A549 (cell line): ENCODE measurements at regions not wholly inside any gene's neighbourhood (a gene's known extent, or its start where the extent isn't known, plus 50 kb on each side); places are given as distances from the start of the nearest gene placed in this dataset.

Experiments
- BHLHE40 ChIP-seq: IDR thresholded peaks from 2 replicates; pipeline ENCODE4 v1.6.1; 2012; ENCODE audit warnings: low read depth, low read length, inconsistent platforms
- CHD4 ChIP-seq: fragments of 200-600 bp; sonication (generic); IDR thresholded peaks from 2 replicates; pipeline ENCODE4 v1.6.1; 2016; ENCODE audit warnings: antibody characterized with exemption, mild to moderate bottlenecking, borderline replicate concordance
- CTCF ChIP-seq: fragments of >200 bp; sonication (Bioruptor Twin); formaldehyde crosslinking; IDR thresholded peaks from 3 replicates; pipeline ENCODE4 v1.5.1; 2016
- EHMT2 ChIP-seq: fragments of 200-600 bp; sonication (generic); IDR thresholded peaks from 2 replicates; pipeline ENCODE4 v1.6.1; 2016; ENCODE audit warnings: antibody characterized with exemption, low read depth, mild to moderate bottlenecking, moderate library complexity
- ELK1 ChIP-seq: fragments of 150-350 bp; IDR thresholded peaks from 2 replicates; pipeline ENCODE4 v1.6.1; 2014; ENCODE audit warnings: low read depth, mild to moderate bottlenecking, low read length
- EP300 ChIP-seq, 2 experiments: fragments of >200 bp; sonication (Bioruptor Twin); formaldehyde crosslinking; IDR thresholded peaks; 2 replicates in 1 of 2; 3 replicates in 1 of 2; pipeline ENCODE4 v1.6.1; 2016 to 2017
- PHF8 ChIP-seq: fragments of 200-600 bp; sonication (generic); IDR thresholded peaks from 2 replicates; pipeline ENCODE4 v1.6.1; 2016; ENCODE audit warnings: low read depth, mild to moderate bottlenecking, antibody characterized with exemption, moderate library complexity, borderline replicate concordance
- POLR2A ChIP-seq: IDR thresholded peaks from 2 replicates; pipeline ENCODE4 v1.6.1; 2012; ENCODE audit warnings: mild to moderate bottlenecking, low read length
- RAD21 ChIP-seq, 2 experiments: fragments of >200 bp in 1 of 2; sonication (Bioruptor Twin) in 1 of 2; formaldehyde crosslinking in 1 of 2; IDR thresholded peaks in 1 of 2; conservative IDR thresholded peaks in 1 of 2; 2 replicates in 1 of 2; 3 replicates in 1 of 2; pipeline ENCODE4 v1.6.1; 2012 to 2018; ENCODE audit warnings: inconsistent platforms in 1 of 2
- RCOR1 ChIP-seq: fragments of 150-350 bp; IDR thresholded peaks from 2 replicates; pipeline ENCODE4 v1.6.1; 2014; ENCODE audit warnings: antibody characterized with exemption, low read length, low read depth
- REST ChIP-seq: fragments of 200-600 bp; sonication (generic); IDR thresholded peaks from 2 replicates; pipeline ENCODE4 v1.6.1; 2016; ENCODE audit warnings: antibody characterized with exemption, mild to moderate bottlenecking, moderate library complexity

DNA sequence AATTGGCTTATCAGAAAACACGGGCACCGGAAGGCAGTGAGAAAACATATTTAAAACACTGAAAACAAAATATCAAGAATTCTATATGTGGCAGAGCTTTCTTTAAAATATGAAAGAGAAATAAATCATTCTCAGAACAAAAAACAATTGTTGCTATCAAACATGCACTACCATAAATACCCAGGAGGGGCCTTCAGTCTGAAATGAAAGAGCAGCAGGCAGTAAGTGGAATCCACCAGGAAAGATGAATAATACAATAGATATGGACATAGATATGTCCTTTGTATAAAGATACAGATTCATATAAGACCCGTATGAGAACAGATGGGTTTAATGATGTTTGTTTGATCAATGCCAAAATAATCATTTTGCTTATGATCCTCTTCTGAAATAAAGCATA, 142.0 kb downstream of the TMEM18 start:
- TF ChIP-seq CHD4 (no peak), RCOR1 (no peak), PHF8 (no peak), CTCF (no peak), RAD21 (conservative IDR thresholded peaks at IDR 0.05 in 1 of 2, IDR thresholded peaks at IDR 0.05 in 1 of 2) (no peak), REST (no peak), BHLHE40 (no peak), ELK1 (no peak), EHMT2 (no peak), EP300 (IDR thresholded peaks at IDR 0.05) (no peak), POLR2A (no peak)
